ENCODE measurements at regions not wholly inside any gene's neighbourhood (a gene's known extent, or its start where the extent isn't known, plus 50 kb on each side); places are given as distances from the start of the nearest gene placed in this dataset.

DNA sequence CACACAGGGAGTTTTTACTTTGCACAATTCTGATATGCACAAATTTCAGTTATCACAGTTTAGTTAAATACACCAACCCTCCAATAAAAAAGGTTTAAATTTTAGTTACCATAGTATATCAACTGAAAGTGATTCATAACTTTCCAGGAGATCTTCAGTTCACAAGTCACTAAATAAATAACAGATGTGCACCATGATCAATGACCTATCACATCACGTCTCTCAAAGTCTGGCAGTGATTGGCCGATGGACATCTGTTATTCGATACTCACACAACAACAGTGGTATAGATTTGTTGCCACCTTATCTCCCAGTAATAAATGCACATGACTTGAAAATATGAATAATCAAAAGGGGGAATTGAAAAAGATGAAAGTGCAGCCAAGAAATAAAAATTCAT lies 66.8 kb upstream of the PTCHD4 start:
- TF ChIP-seq, protein P1, sequence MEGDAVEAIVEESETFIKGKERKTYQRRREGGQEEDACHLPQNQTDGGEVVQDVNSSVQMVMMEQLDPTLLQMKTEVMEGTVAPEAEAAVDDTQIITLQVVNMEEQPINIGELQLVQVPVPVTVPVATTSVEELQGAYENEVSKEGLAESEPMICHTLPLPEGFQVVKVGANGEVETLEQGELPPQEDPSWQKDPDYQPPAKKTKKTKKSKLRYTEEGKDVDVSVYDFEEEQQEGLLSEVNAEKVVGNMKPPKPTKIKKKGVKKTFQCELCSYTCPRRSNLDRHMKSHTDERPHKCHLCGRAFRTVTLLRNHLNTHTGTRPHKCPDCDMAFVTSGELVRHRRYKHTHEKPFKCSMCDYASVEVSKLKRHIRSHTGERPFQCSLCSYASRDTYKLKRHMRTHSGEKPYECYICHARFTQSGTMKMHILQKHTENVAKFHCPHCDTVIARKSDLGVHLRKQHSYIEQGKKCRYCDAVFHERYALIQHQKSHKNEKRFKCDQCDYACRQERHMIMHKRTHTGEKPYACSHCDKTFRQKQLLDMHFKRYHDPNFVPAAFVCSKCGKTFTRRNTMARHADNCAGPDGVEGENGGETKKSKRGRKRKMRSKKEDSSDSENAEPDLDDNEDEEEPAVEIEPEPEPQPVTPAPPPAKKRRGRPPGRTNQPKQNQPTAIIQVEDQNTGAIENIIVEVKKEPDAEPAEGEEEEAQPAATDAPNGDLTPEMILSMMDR (IDR thresholded peaks at IDR 0.05): no peak
- intact Hi-C loops (cut with DNase I): no loop called here
- Histone ChIP-seq H3K36me3 (no peaks in the 10 kb centered on the region), H3K4me3 (no peak overlapping the region), H3K27ac (no peak overlapping the region), H3K27me3 (no peaks in the 10 kb centered on the region), H3K4me1 (no peaks in the 10 kb centered on the region), H3K9me3 (no peaks in the 10 kb centered on the region)
- no peak for DNase-seq (ENCODE audit: low spot score in 2 of 2)

DNA sequence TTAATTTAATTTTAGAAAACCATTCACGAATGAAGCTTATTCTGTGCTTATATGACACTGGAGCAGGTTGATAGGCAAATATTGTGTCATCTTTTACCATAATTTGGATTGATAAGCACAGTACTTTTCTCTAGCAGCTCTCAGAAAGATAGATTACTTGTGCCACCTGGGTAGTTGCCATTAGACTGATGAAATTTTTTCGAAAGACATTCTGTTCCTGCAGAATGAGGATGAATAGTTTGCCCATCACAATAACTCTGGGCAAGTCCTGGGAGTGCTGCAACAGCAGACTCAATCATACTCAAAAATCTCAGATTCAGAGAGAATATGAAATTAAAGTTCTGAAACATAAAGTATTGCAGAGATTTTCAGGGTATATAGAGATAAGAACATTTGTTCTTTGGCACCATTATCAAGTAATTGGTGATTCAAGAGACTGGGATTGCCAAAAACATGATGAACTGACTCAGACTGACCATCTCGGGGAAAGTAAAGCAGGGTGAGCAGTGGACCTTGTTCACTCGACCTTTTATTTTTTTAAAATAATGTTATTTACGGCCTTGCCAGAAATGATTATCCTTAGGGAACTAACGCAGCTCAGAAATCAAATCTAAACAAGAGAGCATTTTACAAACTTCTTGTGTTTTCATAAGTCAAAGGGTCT lies 65.8 kb upstream of the PTCHD4 start:
- H3K27me3 ChIP-seq: no peaks in the 10 kb centered on the region
- H3K36me3 ChIP-seq: no peaks in the 10 kb centered on the region
- no peaks in the 10 kb centered on the region for H3K9me3 ChIP-seq
- TF ChIP-seq, protein P1 (IDR thresholded peaks at IDR 0.05): no peak
- no peaks in the 10 kb centered on the region for H3K4me1 ChIP-seq
- no peak for DNase-seq (ENCODE audit: low spot score in 2 of 2)
- no peak overlapping the region for H3K27ac ChIP-seq
- no peak overlapping the region for H3K4me3 ChIP-seq
- intact Hi-C loops (cut with DNase I): no loop called here

DNA sequence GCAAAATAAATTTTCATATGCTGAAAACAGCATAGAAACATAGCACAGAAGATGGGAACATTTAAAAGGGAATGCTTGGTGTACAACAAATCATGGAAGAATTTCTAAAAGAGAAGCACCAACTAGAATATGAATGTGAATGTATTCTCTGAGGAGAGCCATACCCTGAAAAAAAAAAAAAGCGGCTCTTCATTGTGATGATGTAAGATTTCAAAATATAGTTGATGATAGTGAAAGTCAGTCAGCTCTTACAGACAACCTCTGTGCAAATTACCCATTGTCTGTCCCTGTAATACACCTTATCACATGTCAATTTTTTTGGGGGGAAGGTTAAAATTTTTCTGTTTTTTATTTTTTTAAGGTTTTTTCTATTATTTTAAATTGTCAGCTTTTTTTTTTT lies 58.6 kb upstream of the PTCHD4 start:
- Histone ChIP-seq H3K27me3 (no peaks in the 10 kb centered on the region), H3K9me3 (no peaks in the 10 kb centered on the region), H3K4me3 (no peak overlapping the region), H3K36me3 (no peaks in the 10 kb centered on the region), H3K4me1 (no peaks in the 10 kb centered on the region), H3K27ac (no peak overlapping the region)
- intact Hi-C loops (cut with DNase I): no loop called here
- no peak for DNase-seq (ENCODE audit: low spot score in 2 of 2)
- TF ChIP-seq, protein P1 (IDR thresholded peaks at IDR 0.05): no peak

All from ascending aorta (tissue), 2 donors.